ENCODE measurements at regions not wholly inside any gene's neighbourhood (a gene's known extent, or its start where the extent isn't known, plus 50 kb on each side); places are given as distances from the start of the nearest gene placed in this dataset.

DNA sequence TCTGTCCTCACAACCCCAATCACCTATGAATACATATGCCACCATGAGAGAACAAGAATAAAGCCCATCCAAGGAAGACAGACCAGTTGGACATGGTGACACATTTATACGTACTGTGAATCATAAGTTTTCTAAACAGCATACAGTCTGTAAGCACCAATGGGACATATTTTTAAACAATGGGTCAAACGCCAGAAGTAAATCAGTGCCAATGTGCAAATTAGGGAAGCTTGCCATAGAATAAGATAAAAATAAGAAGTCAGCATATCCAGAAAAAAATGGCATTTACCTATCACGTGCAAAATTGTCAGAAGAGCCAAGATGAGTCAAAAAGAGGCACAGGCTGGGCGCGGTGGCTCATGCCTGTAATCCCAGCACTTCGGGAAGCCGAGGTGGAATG, 910.4 kb downstream of the SORCS1 start:
- TF ChIP-seq CTCF (optimal IDR thresholded peaks at IDR 0.05 in 1 of 3, IDR thresholded peaks at IDR 0.05 in 1 of 3, conservative IDR thresholded peaks at IDR 0.05 in 1 of 3; ENCODE audit: extremely low read depth in 1 of 3, insufficient read depth in 2 of 3, low read length in 3 of 3) (no peak), EZH2 (IDR thresholded peaks at IDR 0.05; ENCODE audit: low read length) (no peak)

All from keratinocyte (primary cell).